Coronary artery (tissue), 2 donors: ENCODE measurements at regions not wholly inside any gene's neighbourhood (a gene's known extent, or its start where the extent isn't known, plus 50 kb on each side); places are given as distances from the start of the nearest gene placed in this dataset.
A peak's percentile ranks its signal among the peaks of the same experiment; 100 is the strongest.

ENCODE experiments used
- DNase-seq: peaks from one replicate; pipeline ENCODE4 v3.0.0-alpha.2; 2017; ENCODE audit warnings: low spot score
- H3K27ac ChIP-seq, 2 donors: fragments of 200-600 bp; sonication (generic); one replicate each; pipeline ENCODE4 v1.5.1; 2016 to 2019
- H3K4me3 ChIP-seq: fragments of 200-600 bp; sonication (generic); 2 replicates; pipeline ENCODE4 v1.5.1; 2016; ENCODE audit warnings: mild to moderate bottlenecking, moderate library complexity
- TF ChIP-seq, protein P1 (sequence below): fragments of 200-600 bp; sonication (generic); IDR thresholded peaks from one replicate; pipeline ENCODE4 v1.5.1; 2019; ENCODE audit warnings: antibody characterized with exemption

GRCh38 chr13:50636007-50636704 is 207.3 kb downstream of the DLEU7 start:
- Histone ChIP-seq H3K4me3 (no peak overlapping the region), H3K27ac (peak overlapping the region; percentile 14 to 54)
- TF ChIP-seq, protein P1, sequence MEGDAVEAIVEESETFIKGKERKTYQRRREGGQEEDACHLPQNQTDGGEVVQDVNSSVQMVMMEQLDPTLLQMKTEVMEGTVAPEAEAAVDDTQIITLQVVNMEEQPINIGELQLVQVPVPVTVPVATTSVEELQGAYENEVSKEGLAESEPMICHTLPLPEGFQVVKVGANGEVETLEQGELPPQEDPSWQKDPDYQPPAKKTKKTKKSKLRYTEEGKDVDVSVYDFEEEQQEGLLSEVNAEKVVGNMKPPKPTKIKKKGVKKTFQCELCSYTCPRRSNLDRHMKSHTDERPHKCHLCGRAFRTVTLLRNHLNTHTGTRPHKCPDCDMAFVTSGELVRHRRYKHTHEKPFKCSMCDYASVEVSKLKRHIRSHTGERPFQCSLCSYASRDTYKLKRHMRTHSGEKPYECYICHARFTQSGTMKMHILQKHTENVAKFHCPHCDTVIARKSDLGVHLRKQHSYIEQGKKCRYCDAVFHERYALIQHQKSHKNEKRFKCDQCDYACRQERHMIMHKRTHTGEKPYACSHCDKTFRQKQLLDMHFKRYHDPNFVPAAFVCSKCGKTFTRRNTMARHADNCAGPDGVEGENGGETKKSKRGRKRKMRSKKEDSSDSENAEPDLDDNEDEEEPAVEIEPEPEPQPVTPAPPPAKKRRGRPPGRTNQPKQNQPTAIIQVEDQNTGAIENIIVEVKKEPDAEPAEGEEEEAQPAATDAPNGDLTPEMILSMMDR: no peak
- no peak for DNase-seq

DNA sequence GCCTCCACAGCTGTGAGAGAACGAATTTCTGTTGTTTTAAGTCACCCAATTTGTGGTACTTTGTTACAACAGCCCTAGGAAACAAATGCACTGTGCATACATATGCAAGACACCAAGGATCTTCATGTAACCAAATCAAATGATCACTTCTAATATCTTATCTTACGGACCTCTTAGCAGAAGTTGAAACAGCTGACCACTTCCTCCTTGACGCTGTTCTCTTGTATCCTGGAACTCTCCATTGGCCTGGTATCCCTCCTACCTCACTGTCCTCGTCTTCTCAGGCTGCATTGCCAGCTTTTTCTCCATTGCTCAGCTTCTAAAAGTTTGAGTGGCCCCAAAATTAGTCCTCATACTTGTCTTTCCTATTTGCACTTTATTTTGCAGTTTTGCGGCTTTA is 200.4 kb downstream of the DLEU7 start:
- TF ChIP-seq, protein P1: no peak
- H3K27ac ChIP-seq: no peak overlapping the region
- no peak overlapping the region for H3K4me3 ChIP-seq
- DNase-seq: no peak

DNA sequence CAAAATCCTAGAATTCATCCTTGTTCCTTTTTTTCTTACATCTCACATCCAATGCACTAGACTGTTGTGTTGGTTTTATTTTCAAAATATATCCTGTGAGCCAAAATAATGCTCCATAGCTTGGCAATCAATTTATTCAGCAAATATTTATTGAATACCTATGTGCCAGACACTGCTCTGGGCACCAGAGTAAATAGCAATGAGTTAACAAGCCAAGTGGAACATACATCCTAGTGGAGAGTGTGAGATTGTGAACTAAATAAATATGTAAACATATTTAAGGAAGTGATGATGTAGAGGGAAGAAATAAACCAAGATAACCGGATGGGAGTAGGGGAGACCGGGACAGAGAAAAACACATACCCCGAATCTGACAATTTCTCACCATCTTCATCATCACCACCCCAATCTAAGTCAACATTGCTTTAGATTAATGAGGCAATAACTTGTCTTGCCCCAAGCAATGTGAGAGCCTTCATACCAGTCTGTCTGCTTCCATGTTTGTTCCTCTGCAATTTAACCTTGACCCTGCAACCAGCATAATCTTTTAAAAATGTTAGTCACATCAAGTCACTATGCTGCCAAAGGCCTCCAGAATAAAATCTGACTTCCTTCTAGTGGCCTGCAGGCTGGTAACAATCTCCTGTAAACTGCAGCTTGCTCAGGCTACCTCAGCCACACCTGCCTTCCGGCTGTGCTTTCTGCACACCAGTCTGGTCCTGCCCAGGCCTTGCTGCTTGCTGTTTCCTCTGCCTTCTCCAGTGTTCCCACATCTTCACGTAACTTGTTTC is 199.2 kb downstream of the DLEU7 start:
- no peak for DNase-seq
- TF ChIP-seq, protein P1: no peak
- Histone ChIP-seq H3K4me3 (no peak overlapping the region), H3K27ac (no peak overlapping the region)

- Histone ChIP-seq H3K27ac (no peak overlapping the region), H3K4me3 (no peak overlapping the region)
- DNase-seq: no peak
- TF ChIP-seq, protein P1: no peak
Measured at GRCh38 chr13:50645092-50645491, 198.4 kb downstream of the DLEU7 start.

DNA sequence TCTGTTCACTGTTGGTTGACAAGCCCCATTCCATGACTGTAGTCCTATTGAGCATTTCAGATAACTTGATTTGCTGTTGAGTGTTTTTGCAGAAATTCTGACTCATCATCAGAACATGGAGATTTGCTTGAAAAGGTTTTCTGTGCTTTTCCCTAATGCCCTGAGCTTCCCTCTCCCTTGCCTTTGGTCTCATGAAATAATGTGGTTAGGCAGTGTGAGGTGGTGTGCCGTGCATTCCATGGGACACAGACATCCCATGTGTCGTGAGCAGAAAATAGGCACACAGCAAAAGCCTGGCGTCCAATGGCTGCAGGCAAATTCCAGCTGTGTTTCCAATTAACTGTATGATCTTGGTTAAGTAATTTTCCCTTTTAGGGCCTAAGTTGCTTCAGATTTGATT is 197.4 kb downstream of the DLEU7 start:
- DNase-seq: no peak
- Histone ChIP-seq H3K27ac (no peak overlapping the region), H3K4me3 (no peak overlapping the region)
- TF ChIP-seq, protein P1: no peak

DNA sequence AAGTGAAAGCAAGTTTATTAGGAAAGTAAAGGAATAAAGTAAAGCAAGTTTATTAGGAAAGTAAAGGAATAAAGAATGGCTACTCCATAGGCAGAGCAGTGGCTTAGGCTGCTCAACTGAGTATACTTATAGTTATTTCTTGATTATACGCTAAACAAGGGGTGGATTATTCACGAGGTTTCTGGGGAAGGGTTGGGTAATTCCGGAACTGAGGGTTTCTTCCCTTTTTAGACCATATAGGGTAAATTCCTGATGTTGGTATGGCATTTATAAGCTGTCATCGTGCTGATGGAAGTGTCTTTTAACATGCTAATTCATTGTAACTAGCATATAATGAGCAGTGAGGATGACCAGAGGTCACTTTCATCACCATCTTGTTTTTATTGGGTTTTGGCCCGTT is 194.3 kb downstream of the DLEU7 start:
- DNase-seq: no peak
- no peak overlapping the region for H3K4me3 ChIP-seq
- H3K27ac ChIP-seq: no peak overlapping the region
- TF ChIP-seq, protein P1: no peak
